ENCODE measurements at regions not wholly inside any gene's neighbourhood (a gene's known extent, or its start where the extent isn't known, plus 50 kb on each side); places are given as distances from the start of the nearest gene placed in this dataset.

DNA sequence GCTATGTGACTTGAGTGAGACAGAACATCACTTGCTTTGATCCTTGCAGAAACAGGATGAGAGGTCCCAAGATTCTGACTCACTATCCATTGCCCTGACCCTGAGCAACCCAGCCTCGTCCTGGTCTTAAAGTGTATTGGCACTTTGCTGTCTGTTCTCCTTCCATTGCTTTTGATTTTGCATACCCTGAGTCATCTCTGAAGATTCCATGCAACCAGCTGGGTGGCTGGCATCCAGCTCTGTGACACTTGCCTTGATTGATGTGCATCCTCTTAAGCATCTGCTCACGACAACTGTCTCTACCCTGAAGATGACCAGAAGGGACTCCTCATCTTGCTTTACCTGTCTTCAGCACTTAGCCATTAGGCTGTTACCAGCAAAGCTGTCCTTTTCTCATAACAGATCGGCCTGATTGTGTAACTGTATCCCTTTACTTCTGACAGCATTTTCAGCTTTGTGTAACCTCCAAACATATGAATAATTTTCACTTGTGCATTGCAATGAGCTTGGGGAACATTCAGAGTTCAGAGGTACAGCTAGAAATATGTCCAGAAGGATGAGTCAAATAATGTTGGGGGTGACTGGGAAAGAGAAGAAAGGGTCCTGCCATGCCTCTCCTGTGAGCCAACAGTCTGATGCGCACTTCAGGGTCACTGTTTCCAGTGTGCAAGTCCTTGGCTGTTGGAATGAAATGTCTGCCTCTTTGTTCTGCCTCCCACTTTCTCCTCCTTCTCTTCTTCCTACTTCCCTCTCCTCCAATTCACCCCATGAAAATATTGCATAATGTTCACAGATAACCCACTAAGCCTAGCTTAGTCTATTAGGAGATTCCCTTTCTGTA lies 249.7 kb upstream of the OSR1 start:
- DNase-seq = no peak
- H3K4me3 ChIP-seq = no peak overlapping the region
- peak overlapping the region in 2 of 4 donors; percentile 25 to 29 for H3K27ac ChIP-seq
- no peaks in the 10 kb centered on the region for H3K36me3 ChIP-seq
- no peaks in the 10 kb centered on the region for H3K27me3 ChIP-seq
- WGBS, 2 donors = 33 to 39% methylated on average over 4 of the region's 4 CpGs
- no peaks in the 10 kb centered on the region for H3K9me3 ChIP-seq
- intact Hi-C loops (cut with DNase I) = no loop called here
- TF ChIP-seq, protein P1, sequence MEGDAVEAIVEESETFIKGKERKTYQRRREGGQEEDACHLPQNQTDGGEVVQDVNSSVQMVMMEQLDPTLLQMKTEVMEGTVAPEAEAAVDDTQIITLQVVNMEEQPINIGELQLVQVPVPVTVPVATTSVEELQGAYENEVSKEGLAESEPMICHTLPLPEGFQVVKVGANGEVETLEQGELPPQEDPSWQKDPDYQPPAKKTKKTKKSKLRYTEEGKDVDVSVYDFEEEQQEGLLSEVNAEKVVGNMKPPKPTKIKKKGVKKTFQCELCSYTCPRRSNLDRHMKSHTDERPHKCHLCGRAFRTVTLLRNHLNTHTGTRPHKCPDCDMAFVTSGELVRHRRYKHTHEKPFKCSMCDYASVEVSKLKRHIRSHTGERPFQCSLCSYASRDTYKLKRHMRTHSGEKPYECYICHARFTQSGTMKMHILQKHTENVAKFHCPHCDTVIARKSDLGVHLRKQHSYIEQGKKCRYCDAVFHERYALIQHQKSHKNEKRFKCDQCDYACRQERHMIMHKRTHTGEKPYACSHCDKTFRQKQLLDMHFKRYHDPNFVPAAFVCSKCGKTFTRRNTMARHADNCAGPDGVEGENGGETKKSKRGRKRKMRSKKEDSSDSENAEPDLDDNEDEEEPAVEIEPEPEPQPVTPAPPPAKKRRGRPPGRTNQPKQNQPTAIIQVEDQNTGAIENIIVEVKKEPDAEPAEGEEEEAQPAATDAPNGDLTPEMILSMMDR (IDR thresholded peaks at IDR 0.05) = no peak
- TF ChIP-seq POLR2A (IDR thresholded peaks at IDR 0.05) = no peak
- H3K4me1 ChIP-seq = no peaks in the 10 kb centered on the region

DNA sequence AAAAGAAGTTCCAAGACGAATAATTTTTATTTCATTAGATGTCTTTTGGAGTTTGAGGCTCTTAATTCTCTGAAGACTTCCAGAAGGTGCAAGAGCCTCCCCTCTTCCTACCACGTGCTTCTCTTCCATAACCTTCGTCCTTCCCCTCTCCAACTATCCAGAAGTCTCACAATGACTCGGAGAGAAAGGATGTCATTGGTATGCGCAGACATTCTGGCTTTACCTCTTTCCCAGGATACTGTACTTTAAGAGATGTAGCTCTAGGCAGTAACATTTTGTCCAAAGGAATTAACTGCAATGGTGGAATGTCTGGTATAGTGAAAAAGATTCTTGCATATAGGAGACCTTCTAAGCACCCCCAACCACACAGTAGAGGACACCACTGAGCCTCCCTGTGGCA lies 249.0 kb upstream of the OSR1 start:
- 66 to 80% methylated on average over 5 of the region's 5 CpGs for WGBS, 2 donors
- intact Hi-C loops (cut with DNase I) = no loop called here

DNA sequence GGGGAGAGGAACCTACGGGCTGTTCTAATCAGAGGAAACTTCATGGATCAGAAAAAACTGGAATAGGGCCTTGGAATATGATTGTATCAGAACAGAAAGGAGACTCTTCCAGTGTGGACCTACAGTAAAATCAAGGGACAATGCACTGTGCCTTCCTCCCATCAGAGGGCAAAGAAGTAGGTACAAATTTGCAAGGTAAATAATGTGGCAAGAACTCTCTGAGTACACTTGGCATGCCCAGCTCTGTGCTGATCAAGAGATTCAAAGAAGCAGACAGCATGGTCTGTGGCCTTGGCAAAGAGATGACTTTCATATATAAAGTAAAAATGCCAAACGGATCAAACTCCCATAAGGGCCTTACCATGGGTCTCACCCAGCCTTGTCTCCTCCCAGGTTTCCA lies 242.6 kb upstream of the OSR1 start:
- intact Hi-C loops (cut with DNase I) = no loop called here
- TF ChIP-seq, protein P1 (IDR thresholded peaks at IDR 0.05) = no peak
- TF ChIP-seq POLR2A (IDR thresholded peaks at IDR 0.05) = no peak
- WGBS, 2 donors = 69 to 72% methylated on average over 2 of the region's 2 CpGs

More for the DNA sequence above, 249.0 kb upstream of the OSR1 start:
- Histone ChIP-seq H3K4me1 (no peaks in the 10 kb centered on the region), H3K27ac (peak overlapping the region in 2 of 4 donors; percentile 25 to 29), H3K36me3 (no peaks in the 10 kb centered on the region), H3K4me3 (no peak overlapping the region), H3K27me3 (no peaks in the 10 kb centered on the region), H3K9me3 (no peaks in the 10 kb centered on the region)
- no peak for TF ChIP-seq POLR2A (IDR thresholded peaks at IDR 0.05)
- TF ChIP-seq, protein P1 (IDR thresholded peaks at IDR 0.05) = no peak
- no peak for DNase-seq

DNA sequence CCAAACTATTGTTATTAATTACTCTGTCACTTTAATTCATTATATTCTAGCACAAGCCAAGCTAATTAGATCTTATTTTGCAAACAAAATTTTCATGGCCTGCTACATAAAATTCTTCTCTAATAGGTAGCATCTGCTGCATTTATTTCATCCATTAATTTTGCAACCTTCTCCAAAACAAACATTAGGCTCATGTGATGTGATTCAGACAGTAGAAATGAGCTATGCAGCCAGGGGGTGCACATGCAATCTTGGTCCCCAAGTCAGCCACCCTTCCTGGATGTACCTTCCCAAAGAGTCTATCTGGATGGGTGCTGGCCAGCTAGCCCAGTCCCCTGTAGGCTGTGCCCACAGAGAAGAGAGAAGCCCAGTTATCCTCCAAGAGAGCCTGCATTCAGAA lies 242.1 kb upstream of the OSR1 start:
- H3K4me1 ChIP-seq = no peaks in the 10 kb centered on the region
- H3K27ac ChIP-seq = no peak overlapping the region
- DNase-seq = no peak
- H3K36me3 ChIP-seq = no peaks in the 10 kb centered on the region
- TF ChIP-seq, protein P1 (IDR thresholded peaks at IDR 0.05) = no peak
- no peak for TF ChIP-seq POLR2A (IDR thresholded peaks at IDR 0.05)
- no peaks in the 10 kb centered on the region for H3K27me3 ChIP-seq
- intact Hi-C loops (cut with DNase I) = no loop called here
- H3K9me3 ChIP-seq = no peaks in the 10 kb centered on the region
- H3K4me3 ChIP-seq = no peak overlapping the region

More for the DNA sequence above, 242.6 kb upstream of the OSR1 start:
- Histone ChIP-seq H3K9me3 (no peaks in the 10 kb centered on the region), H3K36me3 (no peaks in the 10 kb centered on the region), H3K4me3 (no peak overlapping the region), H3K4me1 (no peaks in the 10 kb centered on the region), H3K27ac (no peak overlapping the region), H3K27me3 (no peaks in the 10 kb centered on the region)
- no peak for DNase-seq

DNA sequence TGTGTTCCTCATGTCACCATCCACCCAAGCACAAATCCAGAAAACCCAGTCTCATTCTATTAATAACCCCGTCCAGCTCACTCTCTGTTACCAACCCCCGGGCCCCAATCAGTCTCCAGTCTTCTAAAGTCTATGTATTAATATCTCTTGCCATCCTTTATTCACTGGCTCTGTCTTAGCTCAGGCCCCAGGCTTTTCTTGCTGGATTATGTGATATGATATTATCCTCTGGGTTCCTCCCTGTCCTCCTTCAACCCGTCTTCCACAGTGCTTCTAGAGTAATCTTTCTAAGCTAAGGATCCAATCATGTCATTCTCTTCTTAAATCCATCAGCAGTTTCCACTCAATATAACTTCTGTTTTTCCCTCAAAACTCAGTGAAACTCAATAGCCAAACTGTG lies 240.5 kb upstream of the OSR1 start:
- Histone ChIP-seq H3K4me3 (no peak overlapping the region), H3K4me1 (no peaks in the 10 kb centered on the region), H3K27me3 (no peaks in the 10 kb centered on the region), H3K9me3 (no peaks in the 10 kb centered on the region), H3K36me3 (no peaks in the 10 kb centered on the region), H3K27ac (no peak overlapping the region)
- WGBS, 2 donors = 73 to 79% methylated on average over 3 of the region's 3 CpGs
- TF ChIP-seq POLR2A (IDR thresholded peaks at IDR 0.05) = no peak
- TF ChIP-seq, protein P1 (IDR thresholded peaks at IDR 0.05) = no peak
- no peak for DNase-seq
- intact Hi-C loops (cut with DNase I) = no loop called here

All from esophagus squamous epithelium (tissue), 5 donors.